ENCODE measurements at regions not wholly inside any gene's neighbourhood (a gene's known extent, or its start where the extent isn't known, plus 50 kb on each side); places are given as distances from the start of the nearest gene placed in this dataset.

DNA sequence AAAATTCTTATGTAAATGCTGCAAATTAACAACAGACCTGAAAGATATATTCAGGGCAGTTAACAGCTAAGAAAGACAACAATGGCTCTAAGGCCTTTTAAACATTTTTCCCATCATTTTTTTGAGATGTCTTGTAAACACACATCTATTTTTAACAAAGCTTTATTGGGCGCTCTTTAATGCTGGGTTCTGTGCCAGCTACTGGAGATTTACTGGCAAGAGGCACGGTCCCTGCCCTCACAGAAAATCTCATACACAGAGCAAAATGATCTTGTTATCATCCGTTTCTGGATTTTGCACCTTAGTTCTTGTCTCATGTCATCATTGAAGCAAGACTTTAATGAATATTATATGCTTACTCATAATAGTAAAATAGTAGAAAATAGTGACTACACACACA lies 1022.3 kb upstream of the WWC1 start:
- H3K36me3 ChIP-seq (ENCODE audit: control insufficient read depth, insufficient read depth, low read length) = no peaks in the 10 kb centered on the region
- no peak for DNase-seq (ENCODE audit: extremely low read depth, insufficient read length)
- no peak for TF ChIP-seq CTCF (IDR thresholded peaks at IDR 0.05; ENCODE audit: insufficient read depth, low read length, poor library complexity, severe bottlenecking)

DNA sequence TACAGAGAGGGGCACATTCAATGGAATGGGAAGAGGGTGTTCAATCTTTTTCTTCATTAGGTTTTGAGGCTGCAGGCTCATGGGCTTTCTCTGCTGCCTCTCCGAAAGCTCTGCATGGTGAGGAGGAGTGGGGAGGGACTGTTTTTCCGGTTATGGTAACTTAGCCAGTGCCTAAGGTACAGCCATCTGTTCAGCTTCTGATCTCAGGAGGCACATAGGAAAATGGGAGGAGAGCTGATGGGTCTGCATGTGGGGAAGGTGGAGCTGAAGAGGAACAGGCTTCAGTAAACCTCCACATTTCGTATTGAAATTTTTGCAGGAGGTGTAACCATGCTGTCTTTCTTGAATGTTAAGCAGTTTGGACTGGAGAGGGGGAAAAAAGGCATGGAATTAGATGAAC lies 1020.4 kb upstream of the WWC1 start:
- Histone ChIP-seq H3K36me3 (ENCODE audit: control insufficient read depth, insufficient read depth, low read length) (no peaks in the 10 kb centered on the region), H3K27me3 (replicated peaks; ENCODE audit: control insufficient read depth, insufficient read depth, low read length) (no peaks in the 10 kb centered on the region), H3K4me3 (replicated peaks; ENCODE audit: low read depth, low read length) (no peak overlapping the region)
- DNase-seq (ENCODE audit: extremely low read depth, insufficient read length) = no peak
- TF ChIP-seq CTCF (IDR thresholded peaks at IDR 0.05; ENCODE audit: insufficient read depth, low read length, poor library complexity, severe bottlenecking) = no peak

More for the DNA sequence above, 1022.3 kb upstream of the WWC1 start:
- no peaks in the 10 kb centered on the region for H3K27me3 ChIP-seq (replicated peaks; ENCODE audit: control insufficient read depth, insufficient read depth, low read length)
- H3K4me3 ChIP-seq (replicated peaks; ENCODE audit: low read depth, low read length) = no peak overlapping the region

DNA sequence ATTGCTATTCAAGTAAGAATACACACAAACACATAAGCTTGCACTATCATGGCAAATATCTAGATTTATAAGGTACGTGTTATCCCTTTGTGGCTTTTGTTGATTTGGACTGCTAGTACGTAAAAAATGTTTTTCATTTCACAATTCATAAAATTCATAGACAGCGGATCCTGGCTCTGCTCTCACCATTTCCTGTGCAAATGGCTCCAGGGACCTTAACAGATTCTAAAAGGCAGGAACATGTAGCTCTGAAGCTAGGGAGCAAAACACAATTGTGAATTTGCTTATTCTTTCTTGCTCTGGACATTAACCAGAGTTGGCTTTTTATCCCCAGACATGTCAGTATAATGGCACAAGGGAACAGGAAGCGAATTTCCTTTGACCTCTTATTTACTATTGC lies 1019.9 kb upstream of the WWC1 start:
- no peak for TF ChIP-seq CTCF (IDR thresholded peaks at IDR 0.05; ENCODE audit: insufficient read depth, low read length, poor library complexity, severe bottlenecking)
- Histone ChIP-seq H3K36me3 (ENCODE audit: control insufficient read depth, insufficient read depth, low read length) (no peaks in the 10 kb centered on the region), H3K27me3 (replicated peaks; ENCODE audit: control insufficient read depth, insufficient read depth, low read length) (no peaks in the 10 kb centered on the region), H3K4me3 (replicated peaks; ENCODE audit: low read depth, low read length) (no peak overlapping the region)
- DNase-seq (ENCODE audit: extremely low read depth, insufficient read length) = no peak

GRCh38 chr5:167280111-167280510 lies 1011.3 kb upstream of the WWC1 start:
- Histone ChIP-seq H3K36me3 (ENCODE audit: control insufficient read depth, insufficient read depth, low read length) (no peaks in the 10 kb centered on the region), H3K4me3 (replicated peaks; ENCODE audit: low read depth, low read length) (no peak overlapping the region), H3K27me3 (replicated peaks; ENCODE audit: control insufficient read depth, insufficient read depth, low read length) (no peaks in the 10 kb centered on the region)
- DNase-seq (ENCODE audit: extremely low read depth, insufficient read length) = no peak
- TF ChIP-seq CTCF (IDR thresholded peaks at IDR 0.05; ENCODE audit: insufficient read depth, low read length, poor library complexity, severe bottlenecking) = no peak

DNA sequence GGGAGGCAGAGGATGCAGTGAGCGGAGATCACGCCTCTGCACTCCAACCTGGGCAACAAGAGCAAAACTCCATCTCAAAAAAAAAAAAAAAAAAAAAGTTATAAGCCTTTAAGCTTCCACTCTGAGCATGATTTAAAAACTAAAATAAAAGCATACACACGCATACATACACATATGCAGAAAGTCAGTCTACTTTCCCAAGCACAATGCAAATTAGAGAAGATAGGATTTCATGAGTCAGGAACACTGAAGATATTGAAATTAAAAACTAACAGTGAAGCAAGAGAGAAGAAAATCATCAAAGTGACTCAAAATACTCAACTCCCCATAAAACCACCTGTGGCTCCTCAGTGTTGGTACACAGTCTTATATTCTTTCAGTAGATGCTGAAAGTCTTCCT lies 1009.5 kb upstream of the WWC1 start:
- Histone ChIP-seq H3K36me3 (ENCODE audit: control insufficient read depth, insufficient read depth, low read length) (no peaks in the 10 kb centered on the region), H3K4me3 (replicated peaks; ENCODE audit: low read depth, low read length) (no peak overlapping the region), H3K27me3 (replicated peaks; ENCODE audit: control insufficient read depth, insufficient read depth, low read length) (no peaks in the 10 kb centered on the region)
- no peak for DNase-seq (ENCODE audit: extremely low read depth, insufficient read length)
- TF ChIP-seq CTCF (IDR thresholded peaks at IDR 0.05; ENCODE audit: insufficient read depth, low read length, poor library complexity, severe bottlenecking) = no peak

DNA sequence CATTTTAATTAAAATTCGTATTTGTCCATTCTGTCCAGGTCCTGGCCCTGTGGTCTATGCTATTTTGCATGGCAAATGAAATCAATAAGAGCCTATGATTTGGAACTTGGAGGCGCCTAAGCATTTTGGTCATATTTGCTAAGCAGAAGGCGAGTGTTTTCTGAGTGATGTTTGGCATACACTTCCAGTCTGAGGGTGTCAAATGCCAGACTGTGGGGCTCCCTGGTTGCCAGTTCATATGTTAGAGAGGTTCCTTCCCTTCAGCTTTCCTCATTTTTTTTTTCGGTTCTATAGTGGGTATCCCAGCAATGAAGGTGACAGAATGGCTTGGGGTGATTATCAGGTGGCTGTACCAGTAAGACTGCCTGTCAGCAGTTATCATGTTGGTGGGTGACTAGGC lies 1007.8 kb upstream of the WWC1 start:
- DNase-seq (ENCODE audit: extremely low read depth, insufficient read length) = no peak

More for the DNA sequence above, 1007.8 kb upstream of the WWC1 start:
- TF ChIP-seq CTCF (IDR thresholded peaks at IDR 0.05; ENCODE audit: insufficient read depth, low read length, poor library complexity, severe bottlenecking) = no peak
- no peaks in the 10 kb centered on the region for H3K27me3 ChIP-seq (replicated peaks; ENCODE audit: control insufficient read depth, insufficient read depth, low read length)
- H3K4me3 ChIP-seq (replicated peaks; ENCODE audit: low read depth, low read length) = no peak overlapping the region
- H3K36me3 ChIP-seq (ENCODE audit: control insufficient read depth, insufficient read depth, low read length) = no peaks in the 10 kb centered on the region
